ENCODE measurements at regions not wholly inside any gene's neighbourhood (a gene's known extent, or its start where the extent isn't known, plus 50 kb on each side); places are given as distances from the start of the nearest gene placed in this dataset.

- H3K27me3 ChIP-seq (ENCODE audit: control insufficient read depth, extremely low read depth, insufficient read depth, low read length), result no peaks in the 10 kb centered on the region
- no peaks in the 10 kb centered on the region for H3K9me3 ChIP-seq (ENCODE audit: control insufficient read depth, low read depth, low read length)
- DNase-seq (ENCODE audit: low read depth, low spot score) (no peak), FAIRE-seq (no peak)
- H4K20me1 ChIP-seq (ENCODE audit: control insufficient read depth, extremely low read depth, insufficient read depth, low read length), result no peaks in the 10 kb centered on the region
- no peak overlapping the region for H3K27ac ChIP-seq (ENCODE audit: control insufficient read depth, insufficient read depth, low read length)
- H3K4me1 ChIP-seq (ENCODE audit: control insufficient read depth, extremely low read depth, insufficient read depth, low read length), result no peaks in the 10 kb centered on the region
- no peak overlapping the region for H3K9ac ChIP-seq (ENCODE audit: control insufficient read depth, extremely low read depth, insufficient read depth, low read length)
- no peaks in the 10 kb centered on the region for H3K9me1 ChIP-seq (ENCODE audit: control insufficient read depth, extremely low read depth, insufficient read depth, low read length)
- H2AFZ ChIP-seq (ENCODE audit: control insufficient read depth, low read length), result no peak overlapping the region
- no peaks in the 10 kb centered on the region for H3K79me2 ChIP-seq (ENCODE audit: control insufficient read depth, insufficient read depth, low read length)
- H3K4me2 ChIP-seq (ENCODE audit: control insufficient read depth, extremely low read depth, insufficient read depth, low read depth, low read length), result no peak overlapping the region
- no peak overlapping the region for H3K4me3 ChIP-seq (ENCODE audit: control insufficient read depth in 2 of 3, extremely low read depth in 1 of 3, insufficient read depth in 2 of 3, low read depth in 1 of 3, low read length in 3 of 3)
- TF ChIP-seq EZH2 (IDR thresholded peaks at IDR 0.05; ENCODE audit: low read length), result no peak
- TF ChIP-seq, protein P1, sequence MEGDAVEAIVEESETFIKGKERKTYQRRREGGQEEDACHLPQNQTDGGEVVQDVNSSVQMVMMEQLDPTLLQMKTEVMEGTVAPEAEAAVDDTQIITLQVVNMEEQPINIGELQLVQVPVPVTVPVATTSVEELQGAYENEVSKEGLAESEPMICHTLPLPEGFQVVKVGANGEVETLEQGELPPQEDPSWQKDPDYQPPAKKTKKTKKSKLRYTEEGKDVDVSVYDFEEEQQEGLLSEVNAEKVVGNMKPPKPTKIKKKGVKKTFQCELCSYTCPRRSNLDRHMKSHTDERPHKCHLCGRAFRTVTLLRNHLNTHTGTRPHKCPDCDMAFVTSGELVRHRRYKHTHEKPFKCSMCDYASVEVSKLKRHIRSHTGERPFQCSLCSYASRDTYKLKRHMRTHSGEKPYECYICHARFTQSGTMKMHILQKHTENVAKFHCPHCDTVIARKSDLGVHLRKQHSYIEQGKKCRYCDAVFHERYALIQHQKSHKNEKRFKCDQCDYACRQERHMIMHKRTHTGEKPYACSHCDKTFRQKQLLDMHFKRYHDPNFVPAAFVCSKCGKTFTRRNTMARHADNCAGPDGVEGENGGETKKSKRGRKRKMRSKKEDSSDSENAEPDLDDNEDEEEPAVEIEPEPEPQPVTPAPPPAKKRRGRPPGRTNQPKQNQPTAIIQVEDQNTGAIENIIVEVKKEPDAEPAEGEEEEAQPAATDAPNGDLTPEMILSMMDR (optimal IDR thresholded peaks at IDR 0.05 in 1 of 3, IDR thresholded peaks at IDR 0.05 in 1 of 3, conservative IDR thresholded peaks at IDR 0.05 in 1 of 3; ENCODE audit: extremely low read depth in 1 of 3, insufficient read depth in 2 of 3, low read length in 3 of 3), result no peak
- H3K36me3 ChIP-seq (ENCODE audit: control insufficient read depth in 2 of 2, extremely low read depth in 1 of 2, insufficient read depth in 2 of 2, low read length in 2 of 2), result no peaks in the 10 kb centered on the region
- dilution Hi-C loops (cut with MboI; ENCODE audit: extremely low pct_ligation_motif_present, low sequenced_read_pairs), result no loop called here
These were observed 106.8 kb downstream of the TUSC1 start for GRCh38 chr9:25571491-25571890.

DNA sequence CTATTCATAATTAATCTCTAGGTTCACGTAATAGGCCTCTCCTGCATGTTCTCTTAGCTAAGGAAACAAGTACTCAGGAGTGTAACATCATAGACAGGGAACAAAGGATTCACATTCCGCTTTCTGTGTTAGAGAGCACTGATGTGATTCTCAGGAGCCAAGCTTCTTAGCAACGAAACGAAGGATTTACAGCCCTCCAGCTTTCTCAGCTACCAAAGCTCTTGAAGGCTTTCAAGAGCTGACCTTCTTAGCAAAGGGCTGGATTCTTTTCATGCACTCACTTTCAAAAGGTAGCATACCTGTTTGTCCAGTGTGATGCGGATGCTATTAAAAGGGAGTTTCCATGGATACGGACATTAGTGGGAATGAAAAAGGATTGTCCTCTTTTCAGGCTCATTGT is 107.4 kb downstream of the TUSC1 start:
- no peak overlapping the region for H2AFZ ChIP-seq (ENCODE audit: control insufficient read depth, low read length)
- DNase-seq (ENCODE audit: low read depth, low spot score), result no peak
- no peaks in the 10 kb centered on the region for H3K4me1 ChIP-seq (ENCODE audit: control insufficient read depth, extremely low read depth, insufficient read depth, low read length)
- no peaks in the 10 kb centered on the region for H4K20me1 ChIP-seq (ENCODE audit: control insufficient read depth, extremely low read depth, insufficient read depth, low read length)
- H3K79me2 ChIP-seq (ENCODE audit: control insufficient read depth, insufficient read depth, low read length), result no peaks in the 10 kb centered on the region
- H3K9me3 ChIP-seq (ENCODE audit: control insufficient read depth, low read depth, low read length), result no peaks in the 10 kb centered on the region
- dilution Hi-C loops (cut with MboI; ENCODE audit: extremely low pct_ligation_motif_present, low sequenced_read_pairs), result no loop called here
- FAIRE-seq, result no peak
- H3K9ac ChIP-seq (ENCODE audit: control insufficient read depth, extremely low read depth, insufficient read depth, low read length), result no peak overlapping the region
- no peak overlapping the region for H3K4me2 ChIP-seq (ENCODE audit: control insufficient read depth, extremely low read depth, insufficient read depth, low read depth, low read length)
- TF ChIP-seq, protein P1 (optimal IDR thresholded peaks at IDR 0.05 in 1 of 3, IDR thresholded peaks at IDR 0.05 in 1 of 3, conservative IDR thresholded peaks at IDR 0.05 in 1 of 3; ENCODE audit: extremely low read depth in 1 of 3, insufficient read depth in 2 of 3, low read length in 3 of 3), result no peak
- TF ChIP-seq EZH2 (IDR thresholded peaks at IDR 0.05; ENCODE audit: low read length), result no peak
- no peak overlapping the region for H3K4me3 ChIP-seq (ENCODE audit: control insufficient read depth in 2 of 3, extremely low read depth in 1 of 3, insufficient read depth in 2 of 3, low read depth in 1 of 3, low read length in 3 of 3)
- no peak overlapping the region for H3K27ac ChIP-seq (ENCODE audit: control insufficient read depth, insufficient read depth, low read length)
- no peaks in the 10 kb centered on the region for H3K9me1 ChIP-seq (ENCODE audit: control insufficient read depth, extremely low read depth, insufficient read depth, low read length)
- no peaks in the 10 kb centered on the region for H3K36me3 ChIP-seq (ENCODE audit: control insufficient read depth in 2 of 2, extremely low read depth in 1 of 2, insufficient read depth in 2 of 2, low read length in 2 of 2)
- H3K27me3 ChIP-seq (ENCODE audit: control insufficient read depth, extremely low read depth, insufficient read depth, low read length), result no peaks in the 10 kb centered on the region
